ENCODE measurements at regions not wholly inside any gene's neighbourhood (a gene's known extent, or its start where the extent isn't known, plus 50 kb on each side); places are given as distances from the start of the nearest gene placed in this dataset.
A peak's percentile ranks its signal among the peaks of the same experiment; 100 is the strongest.

GRCh38 chr6:119545245-119545644 lies 195.7 kb upstream of the MAN1A1 start:
- Histone ChIP-seq H3K9me3 (ENCODE audit: severe bottlenecking) (no peaks in the 10 kb centered on the region), H3K4me3 (ENCODE audit: severe bottlenecking) (no peak overlapping the region), H3K27me3 (ENCODE audit: insufficient read depth, poor library complexity, severe bottlenecking) (no peaks in the 10 kb centered on the region), H3K36me3 (ENCODE audit: low read depth) (no peaks in the 10 kb centered on the region), H3K27ac (ENCODE audit: poor library complexity, severe bottlenecking) (no peak overlapping the region), H3K4me1 (ENCODE audit: insufficient read depth, poor library complexity, severe bottlenecking) (peaks cover 16% of the 10 kb centered on the region)
- ATAC-seq (ENCODE audit: low read depth) (no peak), DNase-seq (ENCODE audit: low spot score) (no peak)
- no peak for TF ChIP-seq CTCF (IDR thresholded peaks at IDR 0.05; ENCODE audit: poor library complexity, severe bottlenecking)

GRCh38 chr6:119544325-119545175 lies 195.0 kb upstream of the MAN1A1 start:
- Histone ChIP-seq H3K36me3 (ENCODE audit: low read depth) (no peaks in the 10 kb centered on the region), H3K27me3 (ENCODE audit: insufficient read depth, poor library complexity, severe bottlenecking) (no peaks in the 10 kb centered on the region), H3K9me3 (ENCODE audit: severe bottlenecking) (no peaks in the 10 kb centered on the region), H3K27ac (ENCODE audit: poor library complexity, severe bottlenecking) (no peak overlapping the region), H3K4me1 (ENCODE audit: insufficient read depth, poor library complexity, severe bottlenecking) (peaks cover 16% of the 10 kb centered on the region), H3K4me3 (ENCODE audit: severe bottlenecking) (no peak overlapping the region)
- TF ChIP-seq CTCF (IDR thresholded peaks at IDR 0.05; ENCODE audit: poor library complexity, severe bottlenecking), result no peak
- DNase-seq (ENCODE audit: low spot score) (no peak), ATAC-seq (ENCODE audit: low read depth) (no peak)

GRCh38 chr6:119543332-119543731 lies 193.8 kb upstream of the MAN1A1 start:
- Histone ChIP-seq H3K9me3 (ENCODE audit: severe bottlenecking) (no peaks in the 10 kb centered on the region), H3K27ac (ENCODE audit: poor library complexity, severe bottlenecking) (no peak overlapping the region), H3K36me3 (ENCODE audit: low read depth) (no peaks in the 10 kb centered on the region), H3K4me3 (ENCODE audit: severe bottlenecking) (no peak overlapping the region), H3K4me1 (ENCODE audit: insufficient read depth, poor library complexity, severe bottlenecking) (peaks cover 16% of the 10 kb centered on the region), H3K27me3 (ENCODE audit: insufficient read depth, poor library complexity, severe bottlenecking) (no peaks in the 10 kb centered on the region)
- DNase-seq (ENCODE audit: low spot score) (no peak), ATAC-seq (ENCODE audit: low read depth) (no peak)
- TF ChIP-seq CTCF (IDR thresholded peaks at IDR 0.05; ENCODE audit: poor library complexity, severe bottlenecking), result no peak

- peaks cover 16% of the 10 kb centered on the region for H3K4me1 ChIP-seq (ENCODE audit: insufficient read depth, poor library complexity, severe bottlenecking)
- DNase-seq (ENCODE audit: low spot score) (no peak), ATAC-seq (ENCODE audit: low read depth) (no peak)
- peak overlapping the region; percentile 76 for H3K27ac ChIP-seq (ENCODE audit: poor library complexity, severe bottlenecking)
- no peak for TF ChIP-seq CTCF (IDR thresholded peaks at IDR 0.05; ENCODE audit: poor library complexity, severe bottlenecking)
- H3K9me3 ChIP-seq (ENCODE audit: severe bottlenecking), result no peaks in the 10 kb centered on the region
- H3K36me3 ChIP-seq (ENCODE audit: low read depth), result no peaks in the 10 kb centered on the region
- H3K27me3 ChIP-seq (ENCODE audit: insufficient read depth, poor library complexity, severe bottlenecking), result no peaks in the 10 kb centered on the region
- H3K4me3 ChIP-seq (ENCODE audit: severe bottlenecking), result no peak overlapping the region
These were observed 192.5 kb upstream of the MAN1A1 start for GRCh38 chr6:119542037-119542436.
